ENCODE measurements at regions not wholly inside any gene's neighbourhood (a gene's known extent, or its start where the extent isn't known, plus 50 kb on each side); places are given as distances from the start of the nearest gene placed in this dataset.

GRCh38 chr2:53173091-53173490 lies 594.5 kb upstream of the CHAC2 start:
- TF ChIP-seq CTCF (IDR thresholded peaks at IDR 0.05; ENCODE audit: insufficient read depth, low read length, poor library complexity, severe bottlenecking) (no peak), EZH2phosphoT487 (conservative IDR thresholded peaks at IDR 0.05; ENCODE audit: low read length) (no peak)

Data from SU-DHL-6 (cell line).